HepG2 (cell line): ENCODE measurements at regions not wholly inside any gene's neighbourhood (a gene's known extent, or its start where the extent isn't known, plus 50 kb on each side); places are given as distances from the start of the nearest gene placed in this dataset.

Experiments used
- ATAC-seq: fragments of 200-7000 bp; cut with Tn5 transposase; 3 replicates; pipeline ENCODE4 v1.9.1; 2020; ENCODE audit warnings: mild to moderate bottlenecking, moderate library complexity
- BruUV-seq: library from RNA; stranded (reverse); fragments of 400-500 nt; replicated peaks from 2 replicates; lab custom pipeline; 2021; lab: Mats Ljungman, UMichigan
- CTCF ChIA-PET: fragments of 300-600 bp; formaldehyde crosslinking; extraction: SDS; loops from one replicate; lab custom pipeline; 2021; ENCODE audit warnings: low total read pairs, inconsistent platforms, low intra/inter-chr PET ratio; lab: Yijun Ruan, JAX
- POLR2A ChIA-PET: fragments of 350-600 bp; sonication (Branson Sonifier 250); formaldehyde crosslinking; loops from one replicate; lab custom pipeline; 2020; ENCODE audit warnings: antibody characterized with exemption, inconsistent platforms; lab: Yijun Ruan, JAX
- DNase-seq: peaks from one replicate; pipeline ENCODE4 v3.0.0-alpha.2; 2015; ENCODE audit warnings: low spot score
- FAIRE-seq: peaks from 3 replicates; lab custom pipeline; 2011; peaks lifted over from hg19 to GRCh38; lab: Jason Lieb, UNC
- H2AFZ ChIP-seq: one replicate; pipeline ENCODE4 v1.6.1; 2011; ENCODE audit warnings: low read length, inconsistent platforms
- H3K27ac ChIP-seq: fragments of 300-600 bp; 3 replicates; pipeline ENCODE4 v1.8.0; 2011; ENCODE audit warnings: mixed run types, mild to moderate bottlenecking, mixed read lengths, low read length, inconsistent platforms; ENCODE audit not compliant: insufficient read depth; ENCODE audit errors: extremely low read length
- H3K27me3 ChIP-seq, 2 experiments: fragments of 200-600 bp in 1 of 2; 2 replicates in 1 of 2; 3 replicates in 1 of 2; pipeline versions ENCODE4 v1.6.0 to v1.8.0; 2011; ENCODE audit warnings: low read length in 2 of 2, mild to moderate bottlenecking in 2 of 2, moderate library complexity in 2 of 2, inconsistent platforms in 1 of 2; ENCODE audit not compliant: insufficient read depth in 2 of 2, control insufficient read depth in 1 of 2
- H3K36me3 ChIP-seq, 2 experiments: fragments of 200-600 bp in 1 of 2; replicated peaks in 1 of 2; 2 replicates in 1 of 2; 3 replicates in 1 of 2; pipeline versions ENCODE4 v1.5.1 to v1.8.0; 2011; ENCODE audit warnings: low read length in 2 of 2, inconsistent platforms in 1 of 2; ENCODE audit not compliant: insufficient read depth in 2 of 2, control insufficient read depth in 1 of 2
- H3K4me1 ChIP-seq: 2 replicates; pipeline ENCODE4 v1.5.1; 2012; ENCODE audit warnings: low read length, inconsistent platforms; ENCODE audit not compliant: insufficient read depth
- H3K4me2 ChIP-seq: 2 replicates; pipeline ENCODE4 v1.6.0; 2011; ENCODE audit warnings: low read depth, low read length, inconsistent platforms
- H3K4me3 ChIP-seq, 3 experiments: fragments of 200-600 bp in 1 of 3; sonication (generic), shearing (Covaris generic) in 1 of 3; replicated peaks in 1 of 3; 2 replicates each; pipeline ENCODE4 v1.5.1; 2011 to 2016; ENCODE audit warnings: low read length in 3 of 3, inconsistent platforms in 2 of 3, low read depth in 2 of 3, mild to moderate bottlenecking in 2 of 3, control low read depth in 1 of 3, mixed read lengths in 1 of 3; ENCODE audit not compliant: insufficient read depth in 1 of 3
- H3K79me2 ChIP-seq: one replicate; pipeline ENCODE4 v1.6.1; 2011; ENCODE audit warnings: low read length, inconsistent platforms; ENCODE audit not compliant: insufficient read depth
- H3K9ac ChIP-seq: 2 replicates; pipeline ENCODE4 v1.6.0; 2011; ENCODE audit warnings: mild to moderate bottlenecking, low read depth, low read length, inconsistent platforms; ENCODE audit not compliant: insufficient read depth
- H3K9me3 ChIP-seq: 2 replicates; pipeline ENCODE4 v1.5.1; 2012; ENCODE audit warnings: mild to moderate bottlenecking, low read length
- H4K20me1 ChIP-seq: 2 replicates; pipeline ENCODE4 v1.6.0; 2011; ENCODE audit warnings: inconsistent platforms, mild to moderate bottlenecking, low read length, moderate library complexity; ENCODE audit not compliant: insufficient read depth
- BRCA1 ChIP-seq: sonication (generic); formaldehyde crosslinking; IDR thresholded peaks from 2 replicates; pipeline ENCODE4 v1.4.0; 2020; ENCODE audit warnings: missing genetic modification reagents
- CREM ChIP-seq, 2 experiments: sonication (generic) in 1 of 2; formaldehyde crosslinking in 1 of 2; IDR thresholded peaks; 2 replicates each; pipeline versions ENCODE4 v1.4.0 to v1.6.1; 2016 to 2020; ENCODE audit warnings: antibody characterized with exemption in 1 of 2, mild to moderate bottlenecking in 1 of 2, missing genetic modification reagents in 1 of 2
- DRAP1 ChIP-seq: IDR thresholded peaks from 2 replicates; pipeline ENCODE4 v1.6.1; 2016; ENCODE audit warnings: missing genetic modification reagents, missing compliant biosample characterization
- ELF3 ChIP-seq: IDR thresholded peaks from 2 replicates; pipeline ENCODE4 v1.6.1; 2016; ENCODE audit warnings: missing genetic modification reagents, missing compliant biosample characterization
- GMEB2 ChIP-seq: IDR thresholded peaks from 2 replicates; pipeline ENCODE4 v1.6.1; 2016; ENCODE audit warnings: missing biosample characterization, missing genetic modification reagents, low read depth
- MTF1 ChIP-seq: sonication (generic); formaldehyde crosslinking; IDR thresholded peaks from 2 replicates; pipeline ENCODE4 v1.5.0; 2020; ENCODE audit warnings: missing genetic modification reagents
- PRDM10 ChIP-seq: sonication (generic); formaldehyde crosslinking; IDR thresholded peaks from 2 replicates; pipeline ENCODE4 v1.4.0; 2020; ENCODE audit warnings: low read depth, missing genetic modification reagents
- RORA ChIP-seq: sonication (generic); formaldehyde crosslinking; IDR thresholded peaks from 2 replicates; pipeline ENCODE4 v1.5.0; 2020; ENCODE audit warnings: mild to moderate bottlenecking, missing genetic modification reagents, moderate library complexity
- TFAP4 ChIP-seq: sonication (generic); IDR thresholded peaks from 2 replicates; pipeline ENCODE4 v1.6.1; 2016; ENCODE audit warnings: low read depth, borderline replicate concordance
- TRIM22 ChIP-seq: fragments of 450-650 bp; IDR thresholded peaks from 2 replicates; pipeline ENCODE4 v1.6.1; 2017
- ZNF136 ChIP-seq: sonication (generic); formaldehyde crosslinking; IDR thresholded peaks from 2 replicates; pipeline ENCODE4 v1.8.1; 2022; ENCODE audit warnings: low read depth, mild to moderate bottlenecking, moderate library complexity, missing genetic modification reagents
- ZNF143 ChIP-seq: sonication (generic); formaldehyde crosslinking; IDR thresholded peaks from 2 replicates; pipeline ENCODE4 v1.4.0; 2020; ENCODE audit warnings: missing genetic modification reagents
- WGBS: methylation state at CpG from one replicate; pipeline ENCODE4 v1.1.6; 2017; ENCODE audit warnings: low lambda C conversion rate; 5-methylcytosine and 5-hydroxymethylcytosine counted together
- in situ Hi-C: cut with HindIII; loops from 2 replicates; pipeline ENCODE4 v1.10.0; 2017; ENCODE audit warnings: low pct_unique_long_range_greater_than_20kb; ENCODE audit not compliant: extremely low pct_ligation_motif_present
- intact Hi-C: fragments of 100-400 bp; cut with micrococcal nuclease; formaldehyde crosslinking; loops from one replicate; pipeline ENCODE4 v1.10.0; 2022; ENCODE audit not compliant: unreplicated experiment

- FAIRE-seq: no peak
- BruUV-seq: no TSS peak
- POLR2A ChIA-PET: no interaction called here
Observed at GRCh38 chrX:920234-920799, 289.7 kb downstream of the SHOX start.

More at GRCh38 chrX:920234-920799, 289.7 kb downstream of the SHOX start:
- intact Hi-C loops (no loop called here), in situ Hi-C loops (no loop called here)
- no peak for TF ChIP-seq ZNF136 (CRISPR knock-in tag)
- no peak for TF ChIP-seq CREM (IDR thresholded peaks at IDR 0.05)
- TF ChIP-seq CREM (CRISPR knock-in tag; IDR thresholded peaks at IDR 0.05): no peak
- TF ChIP-seq PRDM10 (CRISPR knock-in tag): no peak
- TF ChIP-seq BRCA1 (CRISPR knock-in tag): no peak
- TF ChIP-seq GMEB2 (CRISPR knock-in tag): no peak
- no peak for TF ChIP-seq ELF3
- TF ChIP-seq DRAP1 (CRISPR knock-in tag): no peak
- no peak for TF ChIP-seq TFAP4
- no peak for TF ChIP-seq ZNF143
- TF ChIP-seq RORA (CRISPR knock-in tag): no peak
- no peak for TF ChIP-seq MTF1 (CRISPR knock-in tag)
- TF ChIP-seq TRIM22: no peak
- CTCF ChIA-PET: no interaction called here
- 18% methylated on average over 19 of the region's 25 CpGs for WGBS
- no peaks in the 10 kb centered on the region for H3K4me1 ChIP-seq
- no peak overlapping the region for H3K27ac ChIP-seq
- no peak overlapping the region for H3K4me3 ChIP-seq
- no peaks in the 10 kb centered on the region for H3K36me3 ChIP-seq
- no peaks in the 10 kb centered on the region for H3K79me2 ChIP-seq
- no peaks in the 10 kb centered on the region for H4K20me1 ChIP-seq
- H3K4me2 ChIP-seq: no peak overlapping the region
- no peaks in the 10 kb centered on the region for H3K9me3 ChIP-seq
- no peak overlapping the region for H2AFZ ChIP-seq
- H3K9ac ChIP-seq: no peak overlapping the region
- ATAC-seq (no peak), DNase-seq (no peak)
- H3K27me3 ChIP-seq: peaks cover 1 to 8% of the 10 kb centered on the region in 2 experiments; a peak in 3 of 5 replicates
